CD4-positive, alpha-beta T cell treated with Interleukin-12 subunit alpha and Interleukin-12 subunit beta, for 1 hour (primary cell): ENCODE measurements at regions not wholly inside any gene's neighbourhood (a gene's known extent, or its start where the extent isn't known, plus 50 kb on each side); places are given as distances from the start of the nearest gene placed in this dataset.
"Not testable (repeated sequence)": the region's sequence is repeated elsewhere in the genome, so short reads cannot be mapped to it uniquely, and the experiment has no call there.

Experiments
- DNase-seq: peaks from one replicate; pipeline ENCODE4 v3.0.0-alpha.2; 2020

DNA sequence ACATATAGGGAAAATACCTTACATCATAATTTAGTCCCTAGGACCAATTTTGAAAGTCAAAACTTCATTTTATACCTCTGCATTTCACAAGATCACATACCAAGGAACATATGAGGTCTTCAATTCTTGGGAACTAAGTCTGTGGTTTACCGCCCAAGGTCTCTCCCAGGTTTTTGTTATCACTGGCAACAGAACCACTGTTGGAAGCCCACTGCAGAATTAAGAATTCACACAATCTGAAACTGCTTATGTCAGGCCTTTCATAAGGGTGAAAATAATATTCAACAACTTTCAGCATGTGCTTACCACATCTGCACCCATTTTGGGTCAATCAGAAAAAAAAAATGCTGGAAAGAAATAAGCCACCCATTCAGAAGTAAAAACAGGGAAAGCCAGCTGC is 107.2 kb upstream of the MME start:
- DNase-seq = no peak

DNA sequence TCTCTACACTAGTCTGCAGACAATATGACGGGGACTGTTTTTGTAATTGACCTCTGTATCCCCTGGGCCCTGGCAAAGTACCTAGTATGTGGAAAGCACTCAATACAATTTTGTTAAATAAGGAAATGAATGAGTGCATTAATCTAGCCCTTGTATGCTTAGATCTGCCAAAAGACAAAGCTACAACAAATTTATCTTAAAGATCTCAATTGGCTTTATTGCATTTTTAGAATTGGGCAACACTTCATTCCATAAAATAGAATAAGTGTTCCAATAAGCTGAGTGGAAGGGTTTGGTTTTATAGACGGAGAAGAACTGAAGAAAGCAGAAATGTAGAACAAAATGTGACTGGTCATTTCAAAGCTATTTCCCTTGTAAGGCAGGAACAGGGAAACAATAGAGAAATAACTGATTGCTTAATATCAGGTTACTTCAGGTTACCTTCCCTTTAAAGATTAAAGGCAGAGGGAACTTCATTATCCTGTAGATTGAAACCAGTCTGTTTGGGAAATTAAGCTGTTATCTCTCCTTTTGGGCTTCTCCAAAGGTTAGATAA is 108.3 kb upstream of the MME start:
- DNase-seq = no peak

DNA sequence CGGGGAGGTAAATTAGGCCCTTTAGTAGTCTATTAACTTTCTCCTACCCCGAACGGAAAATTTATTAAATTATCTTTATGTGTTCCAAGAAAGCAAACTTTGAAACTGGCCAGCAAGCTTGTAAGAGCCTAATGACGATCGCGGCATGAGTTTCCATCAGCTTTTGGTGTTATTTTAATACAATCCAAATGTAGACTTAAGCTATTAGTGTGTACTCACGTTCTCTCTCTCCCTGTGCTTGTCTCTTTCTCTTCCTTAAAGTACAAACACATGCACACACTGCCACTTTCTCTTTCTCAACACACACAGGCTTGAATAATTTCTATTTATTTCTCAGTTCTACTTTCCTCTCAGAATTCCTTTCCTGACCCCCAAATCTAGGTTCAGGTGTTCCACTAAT is 108.8 kb upstream of the MME start:
- DNase-seq = no peak

DNA sequence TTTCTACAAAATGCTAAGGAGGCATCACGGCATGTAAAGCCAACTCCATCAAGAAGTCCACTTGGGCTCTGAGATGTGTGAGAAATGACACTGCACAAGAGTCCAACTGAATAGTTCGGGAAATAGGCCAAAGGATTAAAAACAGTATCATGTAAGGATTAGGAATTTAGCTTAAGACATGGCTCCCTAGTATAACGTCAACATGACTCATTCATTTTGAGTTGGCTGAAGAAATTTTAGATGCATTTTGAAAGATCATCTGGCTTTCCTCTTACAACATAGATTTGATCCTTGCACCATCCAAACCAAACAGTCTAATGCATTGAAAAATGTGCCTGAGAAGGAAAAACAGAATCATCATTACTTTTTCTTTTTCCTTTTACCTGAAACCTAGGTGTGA is 109.3 kb upstream of the MME start:
- no peak for DNase-seq

DNA sequence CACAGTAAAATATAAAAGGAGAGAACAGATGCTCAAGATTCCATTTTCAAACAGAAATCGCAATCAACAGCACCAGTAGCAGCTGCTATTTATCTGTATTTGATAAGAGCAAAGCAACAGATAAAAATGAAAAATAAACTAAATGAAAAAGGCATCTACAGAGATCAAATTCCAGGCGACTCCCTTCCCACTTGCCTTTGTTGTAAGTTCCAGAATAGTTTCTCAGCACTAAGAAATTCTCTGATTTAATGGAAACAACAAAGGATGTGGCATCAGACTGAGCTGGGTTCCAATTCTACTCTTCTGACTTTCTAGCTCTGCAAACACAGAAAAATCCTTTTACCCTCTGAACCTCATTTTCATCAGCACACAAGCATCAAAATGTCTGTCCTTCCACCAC is 110.8 kb upstream of the MME start:
- DNase-seq = no peak

DNA sequence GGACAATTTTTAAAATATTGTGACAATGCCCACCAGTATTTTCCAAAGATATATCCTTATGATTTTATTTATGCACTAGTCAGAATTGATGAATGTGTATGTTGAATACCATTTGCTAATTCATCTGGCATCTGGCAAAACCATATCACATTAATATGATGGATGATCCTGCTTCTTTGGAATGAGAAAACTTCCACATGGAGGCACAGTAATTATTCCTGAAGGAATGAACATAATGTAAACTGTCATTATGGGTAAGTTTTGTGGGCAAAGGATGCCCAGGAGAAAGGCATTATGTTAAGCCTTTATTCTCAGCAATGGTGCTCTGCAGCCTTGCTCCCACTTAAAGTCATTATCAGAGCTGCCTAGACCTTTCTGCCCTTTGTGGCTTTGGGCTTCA is 113.0 kb upstream of the MME start:
- DNase-seq = no peak

DNA sequence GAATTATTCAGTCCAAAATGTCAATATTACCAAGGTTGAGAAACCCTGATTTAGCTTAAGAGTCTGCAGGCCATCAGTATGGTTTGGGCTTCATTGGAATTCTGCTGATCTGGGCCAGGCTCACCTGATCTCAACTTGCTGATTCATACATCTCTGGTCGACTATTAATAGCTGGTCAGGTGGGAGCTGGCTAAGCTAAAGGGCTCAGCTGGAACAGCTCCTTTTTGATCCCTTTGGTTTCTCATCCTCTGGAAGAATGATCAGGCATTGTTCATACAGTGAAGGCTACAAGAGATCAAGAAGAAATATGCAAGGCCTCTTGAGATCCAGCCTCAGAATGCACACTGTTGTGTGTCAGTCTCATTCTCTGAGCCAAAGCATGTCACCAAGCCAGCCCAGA is 123.3 kb upstream of the MME start:
- DNase-seq = no peak

DNA sequence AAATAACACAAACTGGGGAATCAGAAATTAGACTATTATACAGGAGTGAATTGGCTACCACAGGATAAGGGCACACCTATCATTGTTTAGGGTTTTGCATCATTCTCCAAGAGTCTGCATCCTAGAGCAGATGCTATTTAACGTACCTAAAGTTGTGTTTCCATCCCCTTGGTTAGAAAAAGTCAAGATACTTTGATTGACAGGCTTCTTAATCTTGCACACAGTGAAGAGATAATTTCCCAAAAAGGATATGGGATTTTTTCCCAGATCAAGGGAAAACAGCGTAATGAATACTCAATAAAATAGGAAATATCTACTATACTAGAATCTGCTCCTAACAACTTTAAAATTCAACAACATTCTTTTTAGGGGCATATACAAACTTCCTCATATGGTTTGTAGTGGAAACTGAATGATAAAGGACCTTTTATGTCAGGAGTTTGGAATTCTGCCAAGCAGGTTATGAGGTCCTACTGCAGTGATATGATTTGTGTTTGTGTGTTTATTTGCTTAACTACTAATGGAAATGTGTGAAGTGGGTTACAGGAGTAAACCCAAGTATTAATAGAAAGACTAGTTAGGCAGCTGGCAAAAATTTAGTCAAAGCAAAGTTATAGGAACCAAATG is 124.1 kb upstream of the MME start:
- no peak for DNase-seq

DNA sequence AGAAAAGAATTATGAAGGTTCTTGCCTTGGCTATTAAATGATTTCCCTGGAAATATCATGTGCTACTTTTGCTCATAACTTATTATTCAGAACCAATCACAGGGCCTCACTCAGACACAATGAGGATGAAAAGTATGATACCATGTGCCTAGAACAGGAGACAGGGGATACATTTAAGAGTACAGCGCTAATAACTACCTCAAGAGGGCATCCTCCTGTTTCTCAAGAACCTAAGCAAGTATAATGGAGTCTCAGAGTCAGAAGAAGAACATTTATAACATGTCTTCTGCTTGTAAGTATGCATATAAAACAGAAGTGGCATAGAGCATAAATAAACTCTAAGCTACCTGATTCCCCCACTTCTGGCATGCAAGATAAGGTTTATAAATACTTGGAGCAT is 125.4 kb upstream of the MME start:
- DNase-seq = no peak

DNA sequence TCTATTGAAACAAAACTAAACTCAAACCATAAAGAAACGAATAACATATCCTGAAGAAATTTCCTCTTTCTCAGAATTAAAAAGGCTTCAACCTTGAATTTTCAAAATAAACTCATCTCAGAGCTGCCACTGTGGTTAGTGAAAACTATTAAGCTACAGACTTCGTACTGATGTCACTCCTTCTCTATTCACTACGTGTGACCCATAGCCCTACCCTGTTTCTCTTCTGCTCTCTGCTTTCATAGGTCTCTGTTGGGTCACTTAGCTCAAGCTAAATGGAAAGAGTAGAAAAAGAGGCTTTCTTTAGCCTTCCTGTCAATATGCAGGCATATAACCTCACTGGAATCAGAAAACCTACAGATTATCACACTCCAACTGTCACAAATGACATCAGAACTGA is 126.6 kb upstream of the MME start:
- no peak for DNase-seq

DNA sequence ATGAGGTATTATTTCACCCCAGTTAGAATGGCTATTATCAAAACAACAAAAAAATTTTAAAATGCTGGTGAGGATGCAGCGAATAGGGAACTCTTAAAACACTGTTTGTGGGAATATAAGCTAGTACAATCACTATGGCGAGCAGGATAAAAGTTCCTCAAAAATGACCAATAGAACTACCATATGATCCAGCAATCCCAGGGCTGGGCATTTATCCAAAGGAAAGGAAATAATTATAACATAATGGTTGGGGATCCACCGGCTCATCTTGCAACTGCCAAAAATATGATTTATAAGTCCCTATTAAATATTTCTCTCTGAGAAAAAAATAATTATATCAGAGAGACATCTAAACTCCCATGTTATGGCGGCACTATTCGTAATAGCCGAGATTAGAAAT is 127.6 kb upstream of the MME start:
- no peak for DNase-seq

DNA sequence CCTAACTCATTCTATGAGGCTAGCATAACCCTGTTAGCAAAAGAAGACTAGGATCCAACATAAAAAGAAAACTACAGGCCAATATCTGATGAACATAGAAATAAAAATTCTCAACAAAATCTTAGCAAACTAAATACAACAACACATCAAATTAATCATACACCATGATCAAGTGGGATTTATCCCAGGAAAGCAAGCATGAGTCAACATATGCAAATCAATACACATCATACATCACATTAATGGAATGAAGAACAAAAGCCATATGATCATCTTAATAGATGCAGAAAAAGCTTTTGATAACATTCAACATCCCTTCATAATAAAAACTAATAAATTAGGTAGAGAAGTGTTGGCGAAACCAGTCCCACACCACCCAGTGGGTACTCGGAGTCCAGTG is 136.1 kb upstream of the MME start:
- no peak for DNase-seq

DNA sequence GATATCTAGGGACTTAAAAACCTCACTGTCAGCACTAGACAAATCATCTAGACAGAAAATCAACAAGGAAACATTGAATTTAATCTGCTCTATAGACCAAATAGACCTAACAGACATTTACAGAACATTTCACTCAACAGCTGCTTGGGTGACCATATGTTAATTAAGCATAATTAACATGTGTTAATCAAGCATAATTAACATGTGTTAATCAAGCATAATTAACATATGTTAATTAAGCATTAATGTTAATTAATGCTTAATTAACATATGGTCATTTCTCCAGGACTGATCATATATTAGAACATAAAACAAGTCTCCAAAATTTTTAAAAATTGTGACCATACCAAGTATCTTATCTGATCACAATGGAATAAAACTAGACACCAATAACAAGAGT is 137.3 kb upstream of the MME start:
- no peak for DNase-seq

DNA sequence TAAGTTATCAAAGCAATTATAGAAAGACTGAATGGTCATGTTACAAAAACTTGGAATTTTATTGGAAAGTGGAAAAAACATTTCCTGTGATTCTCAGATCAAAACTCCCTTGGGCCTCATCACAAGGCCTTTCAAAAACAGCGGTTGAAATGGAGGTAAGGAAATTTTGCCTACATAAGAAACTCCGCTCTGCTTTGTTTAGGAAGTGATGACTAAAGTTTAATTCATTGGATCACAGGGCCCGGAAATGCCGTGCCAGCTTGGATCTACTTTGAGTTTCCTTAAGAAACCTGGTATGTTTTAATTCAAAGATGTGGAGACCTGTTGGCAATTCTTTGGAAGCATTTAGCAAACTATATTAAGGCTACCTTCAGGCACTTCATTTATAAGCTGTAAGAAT is 143.9 kb upstream of the MME start:
- DNase-seq = no peak

DNA sequence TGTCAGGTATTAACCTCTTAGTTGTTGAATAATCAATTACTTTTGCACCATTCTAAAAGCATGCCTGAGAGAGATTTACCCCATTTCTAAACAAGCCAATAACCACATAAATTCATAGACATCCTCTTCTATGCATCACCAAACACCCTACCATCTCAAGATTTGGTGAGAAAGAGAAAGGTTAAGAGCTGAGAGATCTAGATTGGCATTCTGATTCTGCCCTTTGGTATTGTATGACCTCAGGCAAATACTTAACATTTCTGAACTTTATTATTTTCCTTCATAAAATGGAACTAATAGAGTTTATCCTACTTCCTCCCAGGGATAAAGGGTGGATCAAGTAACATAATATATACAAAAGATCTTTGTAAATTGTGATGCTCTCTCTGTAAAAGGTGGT is 146.5 kb upstream of the MME start:
- no peak for DNase-seq

DNA sequence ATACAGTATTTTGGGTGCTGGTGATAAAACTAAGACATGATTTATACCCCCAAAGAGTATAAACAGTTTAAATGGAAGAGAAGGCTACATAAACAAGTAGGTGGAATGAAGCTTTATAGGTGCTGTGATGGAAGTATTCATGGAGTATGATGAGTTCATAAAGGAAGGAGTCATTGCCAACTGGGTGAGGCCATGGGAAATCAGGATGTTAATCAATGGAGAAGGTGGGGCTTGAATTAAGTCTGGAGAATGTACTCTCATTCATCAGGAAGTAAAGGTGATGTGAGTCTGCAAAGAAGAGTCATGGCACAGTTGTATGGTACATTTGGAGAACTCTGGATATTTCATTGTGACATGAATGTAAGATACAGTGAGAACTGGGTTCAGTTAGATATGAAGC is 147.5 kb upstream of the MME start:
- no peak for DNase-seq

DNA sequence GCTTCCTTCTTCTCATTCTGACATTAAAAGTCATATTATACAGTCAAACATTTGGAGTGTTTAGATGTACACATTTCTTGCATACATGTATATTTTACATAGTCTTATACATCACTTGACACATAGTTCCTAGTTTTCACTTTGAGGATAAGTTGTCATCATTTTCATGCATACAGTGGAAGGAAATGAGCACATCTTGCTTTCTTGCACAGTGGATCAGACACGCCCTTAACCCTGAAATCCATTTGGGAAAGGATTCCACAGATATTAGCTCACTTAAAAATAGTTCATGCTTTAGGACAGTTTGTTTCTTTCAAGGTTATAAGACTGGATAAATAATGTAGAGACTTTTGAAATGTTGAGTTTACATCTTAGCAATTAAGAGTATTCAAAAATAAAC is 148.6 kb upstream of the MME start:
- no peak for DNase-seq

DNA sequence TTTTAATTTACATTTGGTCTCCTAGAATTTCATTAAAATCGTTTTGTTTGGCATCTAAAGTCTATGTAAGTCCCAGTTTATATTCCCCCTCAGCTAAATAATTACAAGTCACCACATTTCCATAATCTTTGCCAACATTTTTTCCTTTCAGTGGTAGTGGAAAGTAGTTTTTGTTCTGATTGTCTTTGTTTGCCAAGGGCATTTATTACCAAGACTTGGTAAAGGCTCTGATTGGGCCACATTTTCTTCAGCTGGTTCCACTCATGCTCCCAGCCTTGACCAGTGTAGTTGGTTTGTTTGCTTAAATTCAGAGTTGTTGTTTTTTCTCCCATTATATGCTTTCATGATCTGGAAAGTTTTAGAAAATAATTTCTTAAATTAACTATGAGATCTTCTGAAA is 153.4 kb upstream of the MME start:
- DNase-seq = no peak

DNA sequence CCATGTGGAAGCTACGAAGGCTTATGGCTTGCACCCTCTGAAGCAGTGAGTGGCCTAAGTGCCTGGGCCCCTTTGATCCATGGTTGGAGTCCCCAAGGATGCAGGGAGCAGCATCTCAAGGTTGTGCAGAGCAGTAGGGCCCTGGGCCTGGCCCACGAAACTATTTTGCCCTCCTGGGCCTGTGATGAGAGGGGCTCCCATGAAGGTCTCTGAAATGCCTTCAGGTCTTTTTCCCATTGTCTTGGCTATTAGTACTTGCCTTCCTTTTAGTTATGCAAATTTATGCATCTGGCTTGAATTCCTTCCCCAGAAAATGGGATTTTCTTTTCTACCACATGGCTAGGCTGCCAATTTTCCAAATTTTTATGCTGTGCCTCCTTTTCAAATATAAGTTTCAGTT is 158.8 kb upstream of the MME start:
- DNase-seq = no peak

DNA sequence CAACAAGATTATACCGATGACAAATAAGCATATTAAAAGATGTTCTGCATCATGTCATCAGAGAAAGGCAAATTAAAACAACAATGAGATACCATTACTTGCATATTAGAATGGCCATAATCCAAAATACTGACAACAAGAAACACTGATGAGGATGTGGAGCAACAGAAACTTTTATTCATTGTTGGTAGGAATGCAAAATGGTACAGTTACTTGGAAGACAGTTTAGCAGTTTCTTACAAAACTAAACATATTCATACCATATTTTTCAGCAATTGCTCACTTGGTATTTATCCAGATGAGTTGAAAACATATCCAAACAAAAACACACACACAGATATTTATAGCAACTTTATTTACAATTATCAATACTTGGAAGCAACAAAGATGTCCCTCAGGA is 160.9 kb upstream of the MME start:
- no peak for DNase-seq

DNA sequence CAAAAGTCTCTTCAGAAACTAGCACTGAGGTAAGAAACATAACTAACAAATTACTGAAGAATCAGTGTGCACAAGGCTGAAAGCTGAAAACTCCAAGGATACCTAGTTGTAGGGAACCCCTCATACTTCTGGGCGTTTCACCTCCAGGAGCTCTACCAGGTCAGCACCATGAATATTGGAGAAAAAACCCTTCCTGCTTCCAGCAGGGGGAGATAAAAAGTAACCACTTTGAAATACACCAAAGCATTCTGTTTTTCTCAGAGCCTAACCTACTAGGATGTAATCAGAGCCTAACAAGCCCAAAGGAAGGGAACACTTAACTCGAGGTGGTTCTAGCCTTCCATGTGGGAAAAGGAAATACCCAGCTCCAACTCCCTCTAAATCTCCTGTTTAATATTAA is 175.8 kb upstream of the MME start:
- no peak for DNase-seq

DNA sequence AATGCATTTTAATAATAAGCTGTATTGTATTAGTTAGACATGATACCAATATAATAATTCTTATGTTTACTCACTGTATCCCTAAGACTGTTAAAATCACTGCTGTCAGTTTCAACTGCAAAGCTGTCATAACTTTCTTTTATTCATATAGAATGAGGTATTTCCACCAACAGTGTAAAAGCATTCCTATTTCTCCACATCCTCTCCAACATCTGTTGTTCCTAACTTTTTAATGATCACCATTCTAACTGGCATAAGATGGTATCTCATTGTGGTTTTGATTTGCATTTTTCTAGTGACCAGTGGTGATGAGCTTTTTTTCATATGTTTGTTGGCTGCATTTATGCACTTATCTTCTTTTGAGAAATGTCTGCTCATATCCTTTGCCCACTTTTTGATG is 177.6 kb upstream of the MME start:
- not testable (repeated sequence) for DNase-seq

DNA sequence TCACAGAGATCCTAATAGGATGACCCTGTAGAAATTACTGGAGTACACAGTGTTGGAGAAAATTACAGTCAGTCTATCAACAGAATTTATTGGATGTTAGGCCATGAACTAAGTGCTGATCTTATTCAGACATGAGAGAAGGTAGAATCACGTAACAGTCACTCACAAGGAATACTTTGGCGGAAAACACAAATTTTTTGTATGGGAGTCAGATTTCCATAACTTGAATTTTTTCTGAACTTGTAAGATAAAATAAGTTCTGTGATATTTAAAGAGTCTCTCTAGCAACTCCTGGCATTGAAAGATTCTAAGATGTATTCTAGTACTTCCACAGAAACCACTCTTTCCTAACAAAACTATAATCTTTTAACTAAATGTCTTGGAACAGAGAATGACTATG is 178.8 kb upstream of the MME start:
- DNase-seq = no peak

DNA sequence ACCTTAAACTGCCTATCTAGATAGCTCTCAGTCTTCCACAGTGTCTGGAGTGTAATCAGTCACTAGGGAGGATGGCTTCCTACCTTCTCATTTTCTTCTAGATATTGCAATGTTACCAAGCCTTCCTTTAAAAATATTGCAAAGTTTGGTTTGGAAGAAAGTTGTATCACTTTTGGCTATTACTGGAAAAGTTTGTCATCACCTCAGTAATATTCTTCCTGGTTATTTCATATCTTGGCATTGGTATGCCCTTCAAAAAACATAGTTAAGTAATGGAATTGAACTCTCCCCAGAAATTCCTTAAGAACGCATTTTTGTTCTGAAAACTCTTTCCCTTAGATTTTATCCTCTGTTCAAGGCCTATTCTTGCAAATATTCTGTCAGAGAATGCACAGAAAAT is 179.3 kb upstream of the MME start:
- DNase-seq = no peak

DNA sequence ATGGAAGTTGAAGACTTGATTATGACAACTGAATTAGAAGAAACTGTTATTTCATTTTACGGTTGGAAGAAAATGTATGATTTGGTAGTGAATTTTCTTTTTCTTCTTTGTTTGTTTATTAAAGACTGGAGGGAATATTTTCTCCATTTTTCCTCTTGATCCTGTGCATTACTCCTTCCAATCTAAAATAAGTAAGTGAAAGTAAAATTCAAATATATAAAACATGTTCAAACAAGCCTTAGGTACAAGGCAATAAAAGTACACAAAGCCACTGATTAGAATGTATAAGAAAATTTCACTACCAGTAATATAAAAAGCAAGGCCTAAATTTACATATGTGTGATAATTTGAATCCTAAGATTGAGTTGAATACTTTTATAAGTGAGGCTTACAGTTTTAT is 181.2 kb upstream of the MME start:
- no peak for DNase-seq

DNA sequence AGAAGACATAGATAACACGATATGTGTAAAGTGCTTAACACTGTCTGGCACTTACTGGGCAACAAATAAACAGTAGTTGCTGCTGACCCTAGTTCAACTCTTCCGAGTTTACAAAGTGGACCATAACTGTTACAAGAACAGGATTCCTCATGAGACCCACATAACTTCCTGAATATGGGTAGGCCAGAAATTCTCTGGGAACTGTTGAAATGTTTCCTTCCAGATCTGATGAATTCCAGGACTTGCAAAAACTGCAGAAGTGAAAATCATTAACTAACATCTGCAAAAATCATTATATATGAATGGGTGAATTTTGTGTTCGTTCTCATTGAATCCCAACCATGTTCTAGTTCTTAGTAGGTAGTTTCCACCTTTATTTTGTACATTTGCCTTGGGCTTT is 181.7 kb upstream of the MME start:
- no peak for DNase-seq
